GM23338 (cell line): ENCODE measurements at regions not wholly inside any gene's neighbourhood (a gene's known extent, or its start where the extent isn't known, plus 50 kb on each side); places are given as distances from the start of the nearest gene placed in this dataset.
A peak's percentile ranks its signal among the peaks of the same experiment; 100 is the strongest.

Experiments used
- ATAC-seq: fragments of 200-7000 bp; cut with Tn5 transposase; 3 replicates; pipeline ENCODE4 v1.9.1; 2020
- DNase-seq: peaks from one replicate; pipeline ENCODE4 v3.0.0-alpha.2; 2015; ENCODE audit warnings: low spot score
- H2AFZ ChIP-seq: fragments of 200-600 bp; sonication (generic); 2 replicates; pipeline ENCODE4 v1.8.0; 2016; ENCODE audit warnings: antibody characterized with exemption, mild to moderate bottlenecking, moderate library complexity
- H3F3A ChIP-seq: fragments of 200-600 bp; sonication (generic); replicated peaks from 2 replicates; pipeline ENCODE4 v1.8.0; 2017; ENCODE audit warnings: antibody characterized with exemption, mixed run types, low read depth
- H3K27ac ChIP-seq: fragments of 200-600 bp; sonication (generic); 2 replicates; pipeline ENCODE4 v1.6.1; 2016; ENCODE audit warnings: low read depth
- H3K27me3 ChIP-seq: fragments of 200-600 bp; sonication (generic); 2 replicates; pipeline ENCODE4 v1.8.0; 2016; ENCODE audit warnings: mild to moderate bottlenecking, mixed run types, moderate library complexity; ENCODE audit not compliant: insufficient read depth
- H3K36me3 ChIP-seq: fragments of 200-600 bp; sonication (generic); 2 replicates; pipeline ENCODE4 v1.8.0; 2016; ENCODE audit warnings: mild to moderate bottlenecking; ENCODE audit not compliant: insufficient read depth
- H3K4me1 ChIP-seq: fragments of 200-600 bp; sonication (generic); 2 replicates; pipeline ENCODE4 v1.8.0; 2016; ENCODE audit warnings: mild to moderate bottlenecking, moderate library complexity; ENCODE audit not compliant: insufficient read depth
- H3K4me2 ChIP-seq: fragments of 200-600 bp; sonication (generic); 2 replicates; pipeline ENCODE4 v1.7.1; 2017; ENCODE audit warnings: mixed run types
- H3K4me3 ChIP-seq: fragments of 200-600 bp; sonication (generic); 2 replicates; pipeline ENCODE4 v1.6.1; 2016; ENCODE audit warnings: mixed run types
- H3K79me2 ChIP-seq: fragments of 200-600 bp; sonication (generic); replicated peaks from 2 replicates; pipeline ENCODE4 v1.8.0; 2017; ENCODE audit warnings: mild to moderate bottlenecking; ENCODE audit not compliant: insufficient read depth
- H3K9me2 ChIP-seq: fragments of 200-600 bp; sonication (generic); 2 replicates; pipeline ENCODE4 v1.8.0; 2017; ENCODE audit not compliant: insufficient read depth
- H4K20me1 ChIP-seq: fragments of 200-600 bp; sonication (generic); replicated peaks from 2 replicates; pipeline ENCODE4 v1.8.0; 2017; ENCODE audit warnings: mild to moderate bottlenecking; ENCODE audit not compliant: insufficient read depth
- H3K27ac Mint-ChIP-seq: 2 replicates; pipeline ENCODE4 v1.8.0; 2020; ENCODE audit warnings: inconsistent platforms, mild to moderate bottlenecking, moderate library complexity, mixed read lengths
- H3K27me3 Mint-ChIP-seq: 3 replicates; pipeline ENCODE4 v1.8.0; 2022; ENCODE audit warnings: low read depth, mild to moderate bottlenecking, moderate library complexity, mixed read lengths, inconsistent platforms; ENCODE audit not compliant: insufficient read depth, poor library complexity
- H3K36me3 Mint-ChIP-seq: 3 replicates; pipeline ENCODE4 v1.8.0; 2021; ENCODE audit warnings: low read depth, mild to moderate bottlenecking, inconsistent platforms, moderate library complexity, mixed read lengths
- H3K4me1 Mint-ChIP-seq: 3 replicates; pipeline ENCODE4 v1.8.0; 2020; ENCODE audit warnings: mild to moderate bottlenecking, inconsistent platforms, mixed read lengths
- H3K4me3 Mint-ChIP-seq: 3 replicates; pipeline ENCODE4 v1.8.0; 2021; ENCODE audit warnings: moderate library complexity, mild to moderate bottlenecking, inconsistent platforms, mixed read lengths
- H3K9me3 Mint-ChIP-seq: 3 replicates; pipeline ENCODE4 v1.8.0; 2020; ENCODE audit warnings: moderate library complexity, mild to moderate bottlenecking, inconsistent platforms, mixed read lengths
- CREB1 ChIP-seq: fragments of 250-450 bp; sonication (Bioruptor Pico); IDR thresholded peaks from 2 replicates; pipeline ENCODE4 v1.5.0; 2020; ENCODE audit warnings: low read depth, mild to moderate bottlenecking, moderate library complexity
- EZH2 ChIP-seq: fragments of 200-600 bp; sonication (generic); IDR thresholded peaks from one replicate; pipeline ENCODE4 v1.8.0; 2017; ENCODE audit warnings: antibody characterized with exemption, mild to moderate bottlenecking, low read depth; ENCODE audit not compliant: unreplicated experiment
- EZH2phosphoT487 ChIP-seq: fragments of 200-600 bp; sonication (generic); IDR thresholded peaks from one replicate; pipeline ENCODE4 v1.8.1; 2018; ENCODE audit warnings: antibody characterized with exemption; ENCODE audit not compliant: unreplicated experiment
- NANOG ChIP-seq: IDR thresholded peaks from 2 replicates; pipeline ENCODE4 v1.6.1; 2016; ENCODE audit warnings: antibody characterized with exemption, borderline replicate concordance
- POLR2AphosphoS5 ChIP-seq: IDR thresholded peaks from 2 replicates; pipeline ENCODE4 v1.6.1; 2016; ENCODE audit warnings: antibody characterized with exemption, low read depth
- STAT1 ChIP-seq: IDR thresholded peaks from one replicate; pipeline ENCODE4 v1.6.1; 2016; ENCODE audit warnings: antibody characterized with exemption; ENCODE audit not compliant: unreplicated experiment
- ZNF114 ChIP-seq: fragments of 250-450 bp; sonication (Bioruptor Pico); IDR thresholded peaks from 2 replicates; pipeline ENCODE4 v1.5.0; 2020; ENCODE audit warnings: mild to moderate bottlenecking, moderate library complexity
- TF ChIP-seq, protein P1 (sequence below): fragments of 250-450 bp; sonication (Bioruptor Pico); IDR thresholded peaks from 2 replicates; pipeline ENCODE4 v1.5.0; 2020; ENCODE audit warnings: mild to moderate bottlenecking, moderate library complexity
- TF ChIP-seq, protein P2 (sequence below): IDR thresholded peaks from 2 replicates; pipeline ENCODE4 v1.6.1; 2016; ENCODE audit warnings: antibody characterized with exemption
- TF ChIP-seq, protein P3 (sequence below): IDR thresholded peaks from one replicate; pipeline ENCODE4 v1.6.1; 2018; ENCODE audit warnings: antibody characterized with exemption; ENCODE audit not compliant: unreplicated experiment
- TF ChIP-seq, protein P4 (sequence below), 2 experiments: fragments of 200-600 bp in 1 of 2; sonication (generic) in 1 of 2; conservative IDR thresholded peaks; 2 replicates each; pipeline versions ENCODE4 v1.5.1 to v1.6.1; 2016 to 2017; ENCODE audit warnings: antibody characterized with exemption in 2 of 2, low read depth in 2 of 2, mild to moderate bottlenecking in 2 of 2, moderate library complexity in 1 of 2

DNA sequence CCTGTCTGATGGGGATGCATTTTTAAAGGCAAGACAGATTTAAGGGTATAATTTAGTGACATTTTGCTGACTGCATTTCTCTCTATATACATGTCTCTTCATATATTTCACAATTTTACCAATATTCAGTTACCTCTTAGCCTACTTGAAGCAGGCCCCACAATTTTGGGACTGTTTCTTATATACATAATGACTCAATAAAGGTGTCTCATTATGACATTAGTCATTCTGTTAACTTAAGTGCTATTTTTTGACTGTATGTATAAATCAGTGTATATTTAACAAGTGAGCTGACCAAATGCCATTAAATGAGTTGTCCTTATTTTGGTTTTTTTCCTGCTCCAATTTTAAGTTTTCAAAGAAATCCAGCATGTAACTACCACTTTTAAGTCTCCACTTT is 313.3 kb downstream of the SOX4 start:
- peak overlapping the region; percentile 55; the same call in 1 of the 2 replicates for H3K27ac Mint-ChIP-seq
- H3K4me1 Mint-ChIP-seq = peaks cover 42% of the 10 kb centered on the region
- no peak for ATAC-seq

More for the DNA sequence above, 313.3 kb downstream of the SOX4 start:
- TF ChIP-seq POLR2AphosphoS5 (no peak), CREB1 (no peak), STAT1 (no peak), EZH2 (no peak), EZH2phosphoT487 (no peak), ZNF114 (CRISPR knock-in tag) (no peak), NANOG (no peak)
- TF ChIP-seq, protein P1, sequence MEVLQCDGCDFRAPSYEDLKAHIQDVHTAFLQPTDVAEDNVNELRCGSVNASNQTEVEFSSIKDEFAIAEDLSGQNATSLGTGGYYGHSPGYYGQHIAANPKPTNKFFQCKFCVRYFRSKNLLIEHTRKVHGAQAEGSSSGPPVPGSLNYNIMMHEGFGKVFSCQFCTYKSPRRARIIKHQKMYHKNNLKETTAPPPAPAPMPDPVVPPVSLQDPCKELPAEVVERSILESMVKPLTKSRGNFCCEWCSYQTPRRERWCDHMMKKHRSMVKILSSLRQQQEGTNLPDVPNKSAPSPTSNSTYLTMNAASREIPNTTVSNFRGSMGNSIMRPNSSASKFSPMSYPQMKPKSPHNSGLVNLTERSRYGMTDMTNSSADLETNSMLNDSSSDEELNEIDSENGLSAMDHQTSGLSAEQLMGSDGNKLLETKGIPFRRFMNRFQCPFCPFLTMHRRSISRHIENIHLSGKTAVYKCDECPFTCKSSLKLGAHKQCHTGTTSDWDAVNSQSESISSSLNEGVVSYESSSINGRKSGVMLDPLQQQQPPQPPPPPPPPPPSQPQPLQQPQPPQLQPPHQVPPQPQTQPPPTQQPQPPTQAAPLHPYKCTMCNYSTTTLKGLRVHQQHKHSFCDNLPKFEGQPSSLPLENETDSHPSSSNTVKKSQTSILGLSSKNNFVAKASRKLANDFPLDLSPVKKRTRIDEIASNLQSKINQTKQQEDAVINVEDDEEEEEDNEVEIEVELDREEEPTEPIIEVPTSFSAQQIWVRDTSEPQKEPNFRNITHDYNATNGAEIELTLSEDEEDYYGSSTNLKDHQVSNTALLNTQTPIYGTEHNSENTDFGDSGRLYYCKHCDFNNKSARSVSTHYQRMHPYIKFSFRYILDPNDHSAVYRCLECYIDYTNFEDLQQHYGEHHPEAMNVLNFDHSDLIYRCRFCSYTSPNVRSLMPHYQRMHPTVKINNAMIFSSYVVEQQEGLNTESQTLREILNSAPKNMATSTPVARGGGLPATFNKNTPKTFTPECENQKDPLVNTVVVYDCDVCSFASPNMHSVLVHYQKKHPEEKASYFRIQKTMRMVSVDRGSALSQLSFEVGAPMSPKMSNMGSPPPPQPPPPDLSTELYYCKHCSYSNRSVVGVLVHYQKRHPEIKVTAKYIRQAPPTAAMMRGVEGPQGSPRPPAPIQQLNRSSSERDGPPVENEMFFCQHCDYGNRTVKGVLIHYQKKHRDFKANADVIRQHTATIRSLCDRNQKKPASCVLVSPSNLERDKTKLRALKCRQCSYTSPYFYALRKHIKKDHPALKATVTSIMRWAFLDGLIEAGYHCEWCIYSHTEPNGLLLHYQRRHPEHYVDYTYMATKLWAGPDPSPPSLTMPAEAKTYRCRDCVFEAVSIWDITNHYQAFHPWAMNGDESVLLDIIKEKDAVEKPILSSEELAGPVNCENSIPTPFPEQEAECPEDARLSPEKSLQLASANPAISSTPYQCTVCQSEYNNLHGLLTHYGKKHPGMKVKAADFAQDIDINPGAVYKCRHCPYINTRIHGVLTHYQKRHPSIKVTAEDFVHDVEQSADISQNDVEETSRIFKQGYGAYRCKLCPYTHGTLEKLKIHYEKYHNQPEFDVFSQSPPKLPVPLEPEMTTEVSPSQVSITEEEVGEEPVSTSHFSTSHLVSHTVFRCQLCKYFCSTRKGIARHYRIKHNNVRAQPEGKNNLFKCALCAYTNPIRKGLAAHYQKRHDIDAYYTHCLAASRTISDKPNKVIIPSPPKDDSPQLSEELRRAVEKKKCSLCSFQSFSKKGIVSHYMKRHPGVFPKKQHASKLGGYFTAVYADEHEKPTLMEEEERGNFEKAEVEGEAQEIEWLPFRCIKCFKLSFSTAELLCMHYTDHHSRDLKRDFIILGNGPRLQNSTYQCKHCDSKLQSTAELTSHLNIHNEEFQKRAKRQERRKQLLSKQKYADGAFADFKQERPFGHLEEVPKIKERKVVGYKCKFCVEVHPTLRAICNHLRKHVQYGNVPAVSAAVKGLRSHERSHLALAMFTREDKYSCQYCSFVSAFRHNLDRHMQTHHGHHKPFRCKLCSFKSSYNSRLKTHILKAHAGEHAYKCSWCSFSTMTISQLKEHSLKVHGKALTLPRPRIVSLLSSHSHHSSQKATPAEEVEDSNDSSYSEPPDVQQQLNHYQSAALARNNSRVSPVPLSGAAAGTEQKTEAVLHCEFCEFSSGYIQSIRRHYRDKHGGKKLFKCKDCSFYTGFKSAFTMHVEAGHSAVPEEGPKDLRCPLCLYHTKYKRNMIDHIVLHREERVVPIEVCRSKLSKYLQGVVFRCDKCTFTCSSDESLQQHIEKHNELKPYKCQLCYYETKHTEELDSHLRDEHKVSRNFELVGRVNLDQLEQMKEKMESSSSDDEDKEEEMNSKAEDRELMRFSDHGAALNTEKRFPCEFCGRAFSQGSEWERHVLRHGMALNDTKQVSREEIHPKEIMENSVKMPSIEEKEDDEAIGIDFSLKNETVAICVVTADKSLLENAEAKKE = no peak
- TF ChIP-seq, protein P2, sequence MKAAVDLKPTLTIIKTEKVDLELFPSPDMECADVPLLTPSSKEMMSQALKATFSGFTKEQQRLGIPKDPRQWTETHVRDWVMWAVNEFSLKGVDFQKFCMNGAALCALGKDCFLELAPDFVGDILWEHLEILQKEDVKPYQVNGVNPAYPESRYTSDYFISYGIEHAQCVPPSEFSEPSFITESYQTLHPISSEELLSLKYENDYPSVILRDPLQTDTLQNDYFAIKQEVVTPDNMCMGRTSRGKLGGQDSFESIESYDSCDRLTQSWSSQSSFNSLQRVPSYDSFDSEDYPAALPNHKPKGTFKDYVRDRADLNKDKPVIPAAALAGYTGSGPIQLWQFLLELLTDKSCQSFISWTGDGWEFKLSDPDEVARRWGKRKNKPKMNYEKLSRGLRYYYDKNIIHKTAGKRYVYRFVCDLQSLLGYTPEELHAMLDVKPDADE = no peak
- TF ChIP-seq, protein P3, sequence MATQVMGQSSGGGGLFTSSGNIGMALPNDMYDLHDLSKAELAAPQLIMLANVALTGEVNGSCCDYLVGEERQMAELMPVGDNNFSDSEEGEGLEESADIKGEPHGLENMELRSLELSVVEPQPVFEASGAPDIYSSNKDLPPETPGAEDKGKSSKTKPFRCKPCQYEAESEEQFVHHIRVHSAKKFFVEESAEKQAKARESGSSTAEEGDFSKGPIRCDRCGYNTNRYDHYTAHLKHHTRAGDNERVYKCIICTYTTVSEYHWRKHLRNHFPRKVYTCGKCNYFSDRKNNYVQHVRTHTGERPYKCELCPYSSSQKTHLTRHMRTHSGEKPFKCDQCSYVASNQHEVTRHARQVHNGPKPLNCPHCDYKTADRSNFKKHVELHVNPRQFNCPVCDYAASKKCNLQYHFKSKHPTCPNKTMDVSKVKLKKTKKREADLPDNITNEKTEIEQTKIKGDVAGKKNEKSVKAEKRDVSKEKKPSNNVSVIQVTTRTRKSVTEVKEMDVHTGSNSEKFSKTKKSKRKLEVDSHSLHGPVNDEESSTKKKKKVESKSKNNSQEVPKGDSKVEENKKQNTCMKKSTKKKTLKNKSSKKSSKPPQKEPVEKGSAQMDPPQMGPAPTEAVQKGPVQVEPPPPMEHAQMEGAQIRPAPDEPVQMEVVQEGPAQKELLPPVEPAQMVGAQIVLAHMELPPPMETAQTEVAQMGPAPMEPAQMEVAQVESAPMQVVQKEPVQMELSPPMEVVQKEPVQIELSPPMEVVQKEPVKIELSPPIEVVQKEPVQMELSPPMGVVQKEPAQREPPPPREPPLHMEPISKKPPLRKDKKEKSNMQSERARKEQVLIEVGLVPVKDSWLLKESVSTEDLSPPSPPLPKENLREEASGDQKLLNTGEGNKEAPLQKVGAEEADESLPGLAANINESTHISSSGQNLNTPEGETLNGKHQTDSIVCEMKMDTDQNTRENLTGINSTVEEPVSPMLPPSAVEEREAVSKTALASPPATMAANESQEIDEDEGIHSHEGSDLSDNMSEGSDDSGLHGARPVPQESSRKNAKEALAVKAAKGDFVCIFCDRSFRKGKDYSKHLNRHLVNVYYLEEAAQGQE = no peak
- TF ChIP-seq, protein P4, sequence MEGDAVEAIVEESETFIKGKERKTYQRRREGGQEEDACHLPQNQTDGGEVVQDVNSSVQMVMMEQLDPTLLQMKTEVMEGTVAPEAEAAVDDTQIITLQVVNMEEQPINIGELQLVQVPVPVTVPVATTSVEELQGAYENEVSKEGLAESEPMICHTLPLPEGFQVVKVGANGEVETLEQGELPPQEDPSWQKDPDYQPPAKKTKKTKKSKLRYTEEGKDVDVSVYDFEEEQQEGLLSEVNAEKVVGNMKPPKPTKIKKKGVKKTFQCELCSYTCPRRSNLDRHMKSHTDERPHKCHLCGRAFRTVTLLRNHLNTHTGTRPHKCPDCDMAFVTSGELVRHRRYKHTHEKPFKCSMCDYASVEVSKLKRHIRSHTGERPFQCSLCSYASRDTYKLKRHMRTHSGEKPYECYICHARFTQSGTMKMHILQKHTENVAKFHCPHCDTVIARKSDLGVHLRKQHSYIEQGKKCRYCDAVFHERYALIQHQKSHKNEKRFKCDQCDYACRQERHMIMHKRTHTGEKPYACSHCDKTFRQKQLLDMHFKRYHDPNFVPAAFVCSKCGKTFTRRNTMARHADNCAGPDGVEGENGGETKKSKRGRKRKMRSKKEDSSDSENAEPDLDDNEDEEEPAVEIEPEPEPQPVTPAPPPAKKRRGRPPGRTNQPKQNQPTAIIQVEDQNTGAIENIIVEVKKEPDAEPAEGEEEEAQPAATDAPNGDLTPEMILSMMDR (conservative IDR thresholded peaks at IDR 0.05; ENCODE audit: low read depth in 2 of 2) = no peak
- Histone ChIP-seq H4K20me1 (no peaks in the 10 kb centered on the region), H2AFZ (no peak overlapping the region), H3F3A (no peaks in the 10 kb centered on the region), H3K4me2 (no peak overlapping the region), H3K36me3 (no peaks in the 10 kb centered on the region), H3K27me3 (no peaks in the 10 kb centered on the region), H3K4me1 (peaks cover 26% of the 10 kb centered on the region), H3K27ac (no peak overlapping the region), H3K4me3 (no peak overlapping the region), H3K9me2 (no peaks in the 10 kb centered on the region), H3K79me2 (peaks cover 34% of the 10 kb centered on the region)
- H3K36me3 Mint-ChIP-seq = peaks cover 14% of the 10 kb centered on the region; the same call in 2 of the 3 replicates
- DNase-seq = no peak
- peaks cover 4% of the 10 kb centered on the region for H3K27me3 Mint-ChIP-seq
- H3K9me3 Mint-ChIP-seq = no peaks in the 10 kb centered on the region
- no peak overlapping the region for H3K4me3 Mint-ChIP-seq
